ENCODE measurements at regions not wholly inside any gene's neighbourhood (a gene's known extent, or its start where the extent isn't known, plus 50 kb on each side); places are given as distances from the start of the nearest gene placed in this dataset.

DNA sequence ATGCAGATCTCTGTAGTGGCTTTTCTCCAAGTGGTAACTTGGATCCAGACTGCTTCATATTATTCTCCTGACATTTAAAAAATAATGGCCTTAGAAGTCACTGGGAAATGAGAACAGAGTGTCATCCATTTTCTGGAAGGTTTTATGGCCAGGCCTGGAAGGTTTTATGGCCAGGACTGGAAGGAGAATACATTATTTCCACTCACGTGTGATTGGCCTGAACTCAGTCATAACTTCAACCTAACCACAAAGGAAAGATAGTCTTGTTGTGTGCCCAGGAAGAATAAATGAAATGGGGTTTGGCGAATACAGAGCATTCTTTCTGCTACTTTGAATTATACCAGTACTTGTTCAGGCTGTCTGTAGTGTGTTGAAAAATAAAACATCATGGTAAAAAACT, 360.9 kb downstream of the GPAM start:
- no peak for TF ChIP-seq CTCF (IDR thresholded peaks at IDR 0.05 in 8 of 11, conservative IDR thresholded peaks at IDR 0.05 in 3 of 11)
- TF ChIP-seq POLR2A (IDR thresholded peaks at IDR 0.05), result no peak
- no peak for DNase-seq

DNA sequence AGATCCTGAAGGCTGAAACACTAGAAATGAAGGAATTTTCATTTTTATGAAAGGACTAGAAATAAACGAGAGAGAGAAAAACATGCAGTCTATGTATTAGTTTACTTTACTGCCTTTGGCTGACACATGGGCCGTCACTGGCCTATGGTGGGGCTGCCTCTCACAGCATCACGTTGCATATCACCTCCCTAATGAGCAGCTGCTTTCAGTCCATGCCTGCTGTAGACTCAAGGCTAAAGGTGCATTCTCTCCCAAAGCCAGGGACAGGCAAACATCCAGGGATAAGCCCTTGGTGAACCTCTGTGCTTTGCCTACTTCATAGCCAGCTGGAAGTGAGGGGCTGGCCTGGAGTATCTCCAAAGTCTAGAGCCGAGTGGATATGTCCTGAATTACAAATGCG, 359.4 kb downstream of the GPAM start:
- no peaks in the 10 kb centered on the region for H3K27me3 ChIP-seq (replicated peaks in 1 of 7)
- no peak overlapping the region for H3K4me3 ChIP-seq
- WGBS, 5 donors, result 67 to 79% (median 74%) methylated on average over 5 of the region's 5 CpGs
- no peak for TF ChIP-seq POLR2AphosphoS5 (IDR thresholded peaks at IDR 0.05)
- TF ChIP-seq POLR2A (IDR thresholded peaks at IDR 0.05), result no peak
- TF ChIP-seq CTCF (IDR thresholded peaks at IDR 0.05 in 8 of 11, conservative IDR thresholded peaks at IDR 0.05 in 3 of 11), result no peak
- intact Hi-C loops (cut with DNase I; ENCODE audit: low total_unique reads), result no loop called here
- no peaks in the 10 kb centered on the region for H3K4me1 ChIP-seq
- H3K36me3 ChIP-seq, result no peaks in the 10 kb centered on the region
- no peak overlapping the region for H3K27ac ChIP-seq
- peaks cover 0 to 6% (median 0%) of the 10 kb centered on the region in 8 donors for H3K9me3 ChIP-seq
- DNase-seq, result no peak

More for the DNA sequence above, 360.9 kb downstream of the GPAM start:
- no peaks in the 10 kb centered on the region for H3K36me3 ChIP-seq
- no peaks in the 10 kb centered on the region for H3K4me1 ChIP-seq
- H3K27ac ChIP-seq, result no peak overlapping the region
- 62 to 68% (median 66%) methylated on average over 2 of the region's 2 CpGs for WGBS, 5 donors
- peaks cover 0 to 6% (median 0%) of the 10 kb centered on the region in 8 donors for H3K9me3 ChIP-seq
- H3K27me3 ChIP-seq (replicated peaks in 1 of 7), result no peaks in the 10 kb centered on the region
- intact Hi-C loops (cut with DNase I; ENCODE audit: low total_unique reads), result no loop called here
- H3K4me3 ChIP-seq, result no peak overlapping the region

DNA sequence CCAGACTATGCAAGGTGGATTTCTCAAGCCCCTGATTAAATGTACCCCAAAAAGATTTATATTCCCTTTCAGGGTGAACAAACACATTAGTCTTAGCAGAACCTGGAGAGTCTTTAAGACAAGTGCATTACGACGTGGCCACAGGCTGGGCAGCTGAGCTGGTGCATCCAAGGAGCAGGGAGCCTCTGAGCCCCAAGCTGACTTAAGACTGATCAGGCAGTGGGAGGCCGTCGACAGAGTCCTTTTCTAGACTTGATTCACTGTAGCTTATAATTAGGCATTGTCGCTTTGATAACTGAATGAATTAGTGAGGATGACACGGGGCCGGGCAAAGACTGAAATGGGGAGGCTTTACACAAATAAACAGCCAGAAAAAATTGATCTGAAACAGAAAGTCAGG, 353.2 kb downstream of the GPAM start:
- no peaks in the 10 kb centered on the region for H3K4me1 ChIP-seq
- no peaks in the 10 kb centered on the region for H3K27me3 ChIP-seq (replicated peaks in 1 of 7)
- WGBS, 5 donors, result 78 to 84% (median 79%) methylated on average over 7 of the region's 7 CpGs
- no peaks in the 10 kb centered on the region for H3K36me3 ChIP-seq
- H3K27ac ChIP-seq, result no peak overlapping the region
- no peak overlapping the region for H3K4me3 ChIP-seq
- TF ChIP-seq POLR2AphosphoS5 (IDR thresholded peaks at IDR 0.05) (no peak), CTCF (IDR thresholded peaks at IDR 0.05 in 8 of 11, conservative IDR thresholded peaks at IDR 0.05 in 3 of 11) (no peak), POLR2A (IDR thresholded peaks at IDR 0.05) (no peak)
- intact Hi-C loops (cut with DNase I; ENCODE audit: low total_unique reads), result no loop called here
- H3K9me3 ChIP-seq, result no peaks in the 10 kb centered on the region
- DNase-seq, result no peak

DNA sequence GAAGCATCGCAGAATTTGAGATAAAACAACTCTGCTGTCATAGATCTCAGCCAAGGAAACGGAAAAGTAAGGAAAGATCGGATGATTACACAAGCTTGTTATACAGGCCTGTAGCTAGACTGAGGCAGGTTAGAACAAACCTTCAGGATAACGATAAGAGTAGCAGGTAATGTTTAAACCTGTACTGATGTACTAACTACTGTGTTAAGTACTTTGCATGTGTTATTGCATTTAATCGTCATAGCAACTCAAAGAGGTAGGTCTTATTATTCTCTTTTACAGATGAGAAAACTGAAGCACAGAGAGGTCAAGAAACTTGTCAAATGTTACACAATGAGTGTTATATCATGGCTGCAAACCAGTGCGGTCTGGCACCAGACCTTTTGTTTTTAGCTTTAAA, 352.5 kb downstream of the GPAM start:
- Histone ChIP-seq H3K9me3 (no peaks in the 10 kb centered on the region), H3K27me3 (replicated peaks in 1 of 7) (no peaks in the 10 kb centered on the region), H3K27ac (no peak overlapping the region), H3K4me3 (no peak overlapping the region), H3K36me3 (no peaks in the 10 kb centered on the region), H3K4me1 (no peaks in the 10 kb centered on the region)
- no peak for DNase-seq
- no peak for TF ChIP-seq CTCF (IDR thresholded peaks at IDR 0.05 in 8 of 11, conservative IDR thresholded peaks at IDR 0.05 in 3 of 11)
- no peak for TF ChIP-seq POLR2AphosphoS5 (IDR thresholded peaks at IDR 0.05)
- no peak for TF ChIP-seq POLR2A (IDR thresholded peaks at IDR 0.05)
- intact Hi-C loops (cut with DNase I; ENCODE audit: low total_unique reads), result no loop called here
- 78 to 89% (median 86%) methylated on average over 6 of the region's 6 CpGs for WGBS, 5 donors

Data from spleen (tissue), 11 donors.